Left lung (tissue), 4 donors: ENCODE measurements at regions not wholly inside any gene's neighbourhood (a gene's known extent, or its start where the extent isn't known, plus 50 kb on each side); places are given as distances from the start of the nearest gene placed in this dataset.
A peak's percentile ranks its signal among the peaks of the same experiment; 100 is the strongest.

Experiments used
- ATAC-seq: fragments of 200-7000 bp; cut with Tn5 transposase; one replicate; pipeline ENCODE4 v1.9.1; 2020; ENCODE audit warnings: moderate library complexity
- DNase-seq, 4 donors: peaks; one replicate each; pipeline ENCODE4 v3.0.0-alpha.2; 2013 to 2020
- H3K27ac ChIP-seq, 2 donors: fragments of 200-600 bp; sonication (generic) in 1 of 2; one replicate each; pipeline versions ENCODE4 v1.5.0 to v1.8.0; 2020 to 2021
- H3K27me3 ChIP-seq, 2 donors: fragments of 200-600 bp; sonication (generic) in 1 of 2; one replicate each; pipeline versions ENCODE4 v1.5.0 to v1.8.0; 2020 to 2021
- H3K36me3 ChIP-seq, 2 donors: fragments of 200-600 bp; sonication (generic) in 1 of 2; one replicate each; pipeline versions ENCODE4 v1.5.0 to v1.8.0; 2020 to 2021
- H3K4me1 ChIP-seq, 2 donors: fragments of 200-600 bp; one replicate each; pipeline ENCODE4 v1.8.0; 2021
- H3K4me3 ChIP-seq, 2 donors: fragments of 200-600 bp; sonication (generic) in 1 of 2; one replicate each; pipeline versions ENCODE4 v1.5.0 to v1.8.0; 2020 to 2021; ENCODE audit warnings: mild to moderate bottlenecking in 1 of 2
- H3K9me3 ChIP-seq, 2 donors: fragments of 200-600 bp; sonication (generic) in 1 of 2; one replicate each; pipeline versions ENCODE4 v1.5.0 to v1.8.0; 2020 to 2021
- CTCF ChIP-seq, 2 donors: fragments of 200-600 bp; sonication (generic) in 1 of 2; IDR thresholded peaks; one replicate each; pipeline versions ENCODE4 v1.5.0 to v1.8.0; 2021; ENCODE audit warnings: antibody characterized with exemption in 2 of 2
- intact Hi-C, 2 donors: fragments of 100-400 bp; cut with DNase I; formaldehyde crosslinking; loops; one replicate each; pipeline versions ENCODE4 v1.11.2 to v1.14.2; 2022
- donor health status: DM: no; HTN: yes; CAD: no.
- donor health status: DM: no; HTN: no; CAD: no.

DNA sequence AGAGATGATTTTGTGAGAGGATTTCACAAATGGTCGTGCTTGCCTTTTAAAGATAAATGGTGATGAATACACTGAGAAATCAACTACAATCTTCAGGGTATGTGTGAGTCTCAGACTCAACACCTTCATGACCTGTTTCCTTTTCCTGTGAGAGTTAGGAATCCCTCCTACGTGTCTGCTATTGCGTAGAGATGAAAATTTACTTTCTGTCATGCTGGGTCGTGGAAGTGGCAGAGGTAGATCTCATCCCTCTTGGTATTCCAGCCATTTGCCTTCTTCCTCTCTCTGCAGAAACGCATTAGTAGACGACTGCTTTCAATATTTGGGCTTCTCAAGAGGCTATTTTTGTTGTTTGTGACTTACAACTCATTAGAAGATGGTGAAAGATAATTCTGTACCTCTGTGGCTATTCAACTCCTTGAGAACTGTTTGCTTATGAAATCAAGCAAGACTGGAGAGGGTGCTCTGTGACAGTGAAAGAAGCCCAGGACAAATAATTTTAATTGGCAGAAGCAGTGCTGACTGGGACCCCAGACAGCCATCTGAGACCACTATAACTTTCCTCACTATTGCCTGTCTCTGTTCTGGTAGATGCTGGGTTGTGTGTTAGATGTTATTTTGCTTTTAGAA lies 233.1 kb downstream of the LACC1 start:
- ATAC-seq (no peak), DNase-seq (no peak)
- H3K27me3 ChIP-seq: no peaks in the 10 kb centered on the region
- H3K27ac ChIP-seq: no peak overlapping the region
- H3K9me3 ChIP-seq: no peaks in the 10 kb centered on the region
- intact Hi-C loops: no loop called here
- TF ChIP-seq CTCF (IDR thresholded peaks at IDR 0.05): no peak
- H3K4me1 ChIP-seq: peaks cover 9 to 11% of the 10 kb centered on the region in 2 donors
- no peaks in the 10 kb centered on the region for H3K36me3 ChIP-seq
- no peak overlapping the region for H3K4me3 ChIP-seq

DNA sequence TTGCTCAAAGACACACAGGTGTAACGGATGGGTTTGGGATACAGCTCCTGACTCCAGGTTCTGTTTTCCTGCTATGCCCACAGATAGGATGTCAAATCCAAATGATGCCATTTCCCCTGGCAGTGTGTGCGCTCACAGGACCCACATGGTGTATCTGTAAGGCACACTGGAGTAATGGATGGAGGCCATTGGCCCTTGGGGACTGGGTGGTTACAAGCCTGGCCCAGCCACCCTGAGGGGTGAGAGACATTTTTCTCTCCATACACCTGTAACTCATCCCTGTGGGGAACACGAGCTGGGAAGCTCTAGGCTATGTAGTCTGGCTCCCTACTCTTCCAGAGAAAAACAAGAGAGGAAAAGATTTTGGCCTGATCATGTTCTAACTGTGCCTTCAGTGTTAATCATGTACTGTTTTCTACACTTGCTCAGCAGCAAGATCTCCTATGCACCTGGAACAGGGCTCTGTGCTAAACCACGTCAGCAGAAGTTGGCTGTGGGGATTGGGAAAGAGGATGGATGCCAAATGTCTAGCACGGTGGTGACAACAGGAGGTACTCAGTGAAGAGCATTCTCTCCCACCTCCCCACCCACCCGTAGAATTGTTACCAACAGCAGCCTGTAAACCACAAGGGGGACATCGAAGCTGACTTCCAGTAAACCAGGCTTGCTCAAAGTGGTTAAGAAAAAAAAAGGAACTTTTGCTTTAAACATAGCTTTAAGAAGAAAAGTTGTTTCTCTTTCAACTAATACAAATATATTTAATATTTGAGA lies 237.0 kb downstream of the LACC1 start:
- no peaks in the 10 kb centered on the region for H3K27me3 ChIP-seq
- H3K9me3 ChIP-seq: no peaks in the 10 kb centered on the region
- no peaks in the 10 kb centered on the region for H3K36me3 ChIP-seq
- peaks cover 9 to 12% of the 10 kb centered on the region in 2 donors for H3K4me1 ChIP-seq
- no peak for TF ChIP-seq CTCF (IDR thresholded peaks at IDR 0.05)
- intact Hi-C loops: no loop called here
- H3K27ac ChIP-seq: peak overlapping the region; percentile 45 to 48
- ATAC-seq (peak; percentile 61), DNase-seq (no peak)
- no peak overlapping the region for H3K4me3 ChIP-seq

DNA sequence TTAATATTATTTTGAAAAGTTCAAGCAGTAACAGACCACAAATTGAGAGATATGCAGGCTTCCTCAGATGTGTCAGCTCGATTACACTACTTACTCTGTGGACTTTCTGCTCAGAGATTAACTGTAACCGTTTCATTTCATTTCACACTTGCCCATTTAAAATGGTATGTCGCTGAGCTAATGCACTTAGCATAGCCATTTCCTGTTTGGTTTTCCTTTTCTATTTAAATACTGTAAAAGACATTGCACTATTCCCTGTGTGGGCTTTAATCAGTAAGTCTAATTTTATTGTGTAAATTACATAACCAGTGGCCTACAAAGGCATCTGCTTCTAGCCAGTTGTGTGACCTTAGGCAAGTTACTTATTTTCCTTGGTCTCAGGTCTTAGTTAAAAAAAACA lies 237.6 kb downstream of the LACC1 start:
- Histone ChIP-seq H3K9me3 (no peaks in the 10 kb centered on the region), H3K36me3 (no peaks in the 10 kb centered on the region), H3K4me1 (peaks cover 9 to 12% of the 10 kb centered on the region in 2 donors), H3K27ac (peak overlapping the region; percentile 45 to 48), H3K27me3 (no peaks in the 10 kb centered on the region), H3K4me3 (no peak overlapping the region)
- ATAC-seq: peak; percentile 64
- no peak for TF ChIP-seq CTCF (IDR thresholded peaks at IDR 0.05)
- intact Hi-C loops: no loop called here
- no peak for DNase-seq

DNA sequence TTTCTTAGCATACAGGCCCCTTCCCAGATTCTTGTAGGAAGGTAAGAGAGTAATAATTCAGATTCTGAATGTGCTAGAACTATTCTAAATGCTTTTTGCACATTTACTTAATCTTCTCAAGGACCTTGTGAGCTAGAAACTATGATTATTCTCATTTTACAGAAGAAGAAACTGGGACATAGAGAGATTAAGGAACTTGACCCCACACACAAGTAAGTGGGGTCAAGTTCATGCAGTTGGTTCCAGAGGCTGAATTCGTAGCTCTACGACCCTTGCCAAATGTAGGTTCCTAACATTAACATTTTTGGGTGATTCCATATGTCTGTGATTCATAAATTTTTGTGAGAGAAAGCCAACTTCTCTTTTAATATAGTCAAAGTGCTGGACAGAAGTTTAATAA lies 238.1 kb downstream of the LACC1 start:
- no peak overlapping the region for H3K4me3 ChIP-seq
- H3K36me3 ChIP-seq: no peaks in the 10 kb centered on the region
- ATAC-seq: no peak
- H3K4me1 ChIP-seq: peaks cover 9 to 12% of the 10 kb centered on the region in 2 donors
- no peak for TF ChIP-seq CTCF (IDR thresholded peaks at IDR 0.05)
- intact Hi-C loops: no loop called here
- H3K27ac ChIP-seq: peak overlapping the region; percentile 45 to 48
- no peak for DNase-seq
- peaks cover 0 to under 1% of the 10 kb centered on the region in 2 donors for H3K9me3 ChIP-seq
- no peaks in the 10 kb centered on the region for H3K27me3 ChIP-seq

GRCh38 chr13:44118881-44119280 lies 239.2 kb downstream of the LACC1 start:
- intact Hi-C loops: no loop called here
- no peaks in the 10 kb centered on the region for H3K27me3 ChIP-seq
- peaks cover 9 to 12% of the 10 kb centered on the region in 2 donors for H3K4me1 ChIP-seq
- H3K9me3 ChIP-seq: peaks cover 0 to 12% of the 10 kb centered on the region in 2 donors
- no peak for DNase-seq
- ATAC-seq: no peak
- TF ChIP-seq CTCF (IDR thresholded peaks at IDR 0.05): no peak
- no peak overlapping the region for H3K27ac ChIP-seq
- H3K36me3 ChIP-seq: no peaks in the 10 kb centered on the region
- no peak overlapping the region for H3K4me3 ChIP-seq
